COR-L47 (cell line): ENCODE measurements at regions not wholly inside any gene's neighbourhood (a gene's known extent, or its start where the extent isn't known, plus 50 kb on each side); places are given as distances from the start of the nearest gene placed in this dataset.

Experiments used
- DNase-seq: peaks from one replicate; lab custom pipeline; 2025; lab: John Stamatoyannopoulos, UW

DNA sequence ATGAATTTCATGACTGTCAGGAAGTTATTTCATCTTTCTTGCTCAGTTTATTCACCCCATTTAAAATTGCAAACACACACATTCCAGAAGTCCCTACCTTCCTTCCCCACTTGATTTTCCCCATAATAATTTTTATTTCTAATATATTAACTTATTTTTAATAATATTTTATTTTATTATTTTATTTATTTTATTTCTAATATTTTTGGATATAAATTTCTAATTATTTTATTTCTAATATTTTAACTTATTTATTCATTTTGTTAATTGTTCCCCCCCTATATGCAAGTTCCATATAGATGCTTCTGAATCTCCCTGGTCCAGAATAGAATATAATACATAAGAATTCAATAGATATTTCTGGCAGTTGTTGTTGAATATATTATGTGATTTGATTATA is 293.7 kb upstream of the CPEB2 start:
- DNase-seq: no peak

- no peak for DNase-seq
Observed at GRCh38 chr4:14711259-14711658, 291.0 kb upstream of the CPEB2 start.

DNA sequence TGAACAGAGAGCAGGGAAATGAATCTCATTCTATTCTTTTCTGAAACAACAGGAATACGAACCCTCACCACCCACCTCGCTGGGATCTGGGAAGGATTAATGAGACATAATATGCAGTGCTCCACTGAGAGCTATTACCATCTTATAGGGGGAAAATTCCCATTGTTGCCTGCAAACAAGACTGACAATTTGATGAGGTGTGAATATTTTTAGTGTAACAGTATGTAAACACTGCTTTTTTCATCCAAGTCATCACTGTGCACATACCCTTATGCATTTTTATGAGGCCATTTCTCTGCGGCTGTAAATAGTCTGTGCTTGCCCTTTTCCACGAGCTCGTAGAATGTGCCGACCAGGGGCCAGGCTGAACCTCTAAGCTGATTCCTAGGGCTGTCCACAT is 285.6 kb upstream of the CPEB2 start:
- DNase-seq: no peak

DNA sequence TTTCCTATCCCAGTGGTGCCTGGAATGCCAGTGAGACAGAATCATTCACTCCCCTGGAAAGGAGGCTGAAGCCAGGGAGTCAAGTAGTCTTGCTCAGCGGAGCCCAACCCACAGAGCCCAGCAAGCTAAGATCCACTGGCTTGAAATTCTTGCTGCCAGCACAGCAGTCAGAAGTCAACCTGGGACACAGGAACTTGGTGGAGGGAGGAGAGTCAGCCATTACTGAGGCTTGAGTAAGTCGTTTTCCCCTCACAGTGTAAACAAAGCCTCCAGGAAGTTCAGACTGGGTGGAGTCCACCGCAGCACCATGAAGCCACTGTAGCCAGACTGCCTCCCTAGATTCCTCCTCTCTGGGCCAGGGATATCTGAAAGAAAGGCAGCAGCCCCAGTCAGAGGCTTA is 283.2 kb upstream of the CPEB2 start:
- DNase-seq: no peak

- no peak for DNase-seq
Observed at GRCh38 chr4:14726441-14726840, 275.8 kb upstream of the CPEB2 start.

- no peak for DNase-seq
Observed at GRCh38 chr4:14726877-14727361, 275.4 kb upstream of the CPEB2 start.

DNA sequence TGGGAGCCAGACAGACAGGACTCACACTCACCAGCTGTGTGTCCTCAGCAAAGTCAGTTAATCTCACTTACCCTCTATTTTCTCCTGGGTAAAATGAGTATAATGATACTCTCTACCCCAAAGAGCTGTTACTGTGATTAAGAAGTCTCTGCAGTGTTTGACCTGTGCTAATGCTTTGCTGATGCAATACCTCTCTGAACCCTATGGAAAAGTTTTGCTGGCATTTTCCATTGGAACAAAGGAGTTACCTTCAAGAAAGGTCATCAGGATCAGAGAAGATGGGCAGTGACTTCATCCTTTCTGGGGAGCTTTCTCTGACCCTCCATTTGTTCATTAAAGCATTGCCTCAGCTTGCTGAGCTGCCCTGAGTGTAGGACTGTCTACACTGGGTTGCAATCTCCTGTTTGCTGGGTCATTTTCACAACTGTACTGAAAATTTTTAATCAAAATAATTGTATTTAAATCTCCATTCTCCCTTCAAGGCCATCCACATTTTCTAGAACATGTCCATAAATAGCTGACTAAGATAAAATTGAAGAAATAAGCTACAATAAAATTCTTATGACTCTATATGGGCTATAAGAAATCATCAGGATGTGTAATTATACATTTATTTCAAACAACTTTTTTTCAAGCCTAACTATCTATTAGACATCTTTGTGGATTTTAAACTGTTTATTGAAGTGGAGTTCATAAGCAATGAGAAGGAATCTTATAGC is 272.8 kb upstream of the CPEB2 start:
- DNase-seq: no peak

DNA sequence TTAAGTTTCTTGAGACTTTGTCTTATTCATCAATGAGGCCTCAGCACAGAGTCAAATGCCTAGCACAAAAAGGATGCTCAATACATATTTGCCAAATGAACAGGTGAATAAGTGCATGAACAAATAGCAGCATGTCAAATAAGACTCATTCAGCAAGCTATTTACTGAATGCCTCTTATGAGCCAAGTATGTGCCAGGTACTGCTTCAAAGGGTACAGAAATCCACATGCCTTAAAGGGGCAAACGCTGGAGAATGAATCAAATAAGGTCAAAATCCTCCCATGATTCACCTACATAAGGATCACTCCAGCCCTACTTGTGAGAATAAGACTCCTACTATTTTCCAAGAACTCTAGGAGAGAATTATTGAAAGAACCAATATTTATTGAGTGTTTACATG is 260.2 kb upstream of the CPEB2 start:
- no peak for DNase-seq

DNA sequence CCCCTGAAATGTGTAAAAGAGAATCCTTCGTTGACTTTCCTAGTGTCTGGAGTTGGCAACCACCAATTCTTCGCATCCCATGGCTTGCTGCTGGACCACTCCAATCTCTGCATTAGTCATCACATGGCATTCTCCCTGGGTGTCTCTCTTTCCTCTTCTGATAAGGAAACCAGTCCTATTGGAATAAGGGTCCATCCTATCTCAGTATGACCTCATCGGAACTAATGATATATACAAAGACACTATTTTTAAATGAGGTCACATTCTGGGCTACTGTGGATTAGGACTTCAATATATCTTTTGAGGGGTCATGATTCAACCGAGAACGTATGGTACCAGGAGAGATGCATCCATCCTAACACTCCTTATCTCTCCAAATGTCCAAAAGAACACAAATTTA is 259.1 kb upstream of the CPEB2 start:
- no peak for DNase-seq

DNA sequence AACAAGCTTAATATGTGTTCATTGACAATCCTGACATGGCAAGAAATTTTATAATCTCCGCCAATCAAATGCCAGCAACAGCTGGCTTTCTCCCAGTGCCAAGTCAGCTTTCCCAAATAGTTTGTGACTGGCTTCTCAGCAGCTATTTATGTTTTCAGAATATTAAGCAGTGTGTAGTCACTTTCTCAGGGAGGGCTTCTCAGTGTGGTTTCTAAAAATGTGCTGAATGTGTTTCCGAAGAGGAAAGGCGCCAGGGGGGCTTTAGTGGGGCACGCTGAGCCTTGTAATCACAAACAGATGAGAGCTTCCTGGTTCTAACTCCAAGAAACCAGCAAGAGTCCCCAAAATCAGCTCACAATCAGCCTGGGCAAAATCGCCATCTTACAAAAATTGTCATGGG is 258.7 kb upstream of the CPEB2 start:
- no peak for DNase-seq

- no peak for DNase-seq
Observed at GRCh38 chr4:14744346-14744745, 257.9 kb upstream of the CPEB2 start.

- DNase-seq: no peak
Observed at GRCh38 chr4:14749910-14750309, 252.4 kb upstream of the CPEB2 start.

- no peak for DNase-seq
Observed at GRCh38 chr4:14752341-14753046, 249.8 kb upstream of the CPEB2 start.

DNA sequence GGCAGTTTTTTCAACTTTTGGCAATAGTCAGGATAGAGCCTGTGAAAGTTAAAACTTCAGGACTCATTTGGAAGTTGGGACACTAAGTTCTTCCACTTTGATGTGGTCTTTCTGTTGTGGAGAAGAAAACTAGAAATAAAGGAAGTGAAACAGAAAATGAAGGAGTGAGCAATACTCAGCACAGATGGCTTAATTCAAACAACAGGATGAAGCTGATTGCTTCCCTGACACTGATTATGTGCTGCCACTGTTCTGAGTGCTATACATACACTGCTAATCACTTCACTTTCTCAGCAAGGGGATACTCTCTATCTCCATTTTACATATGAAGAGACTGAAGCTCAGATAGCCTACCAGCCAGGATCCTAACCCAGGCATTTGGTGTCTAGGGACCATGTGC is 235.1 kb upstream of the CPEB2 start:
- no peak for DNase-seq

- no peak for DNase-seq
Observed at GRCh38 chr4:14768449-14768848, 233.8 kb upstream of the CPEB2 start.

DNA sequence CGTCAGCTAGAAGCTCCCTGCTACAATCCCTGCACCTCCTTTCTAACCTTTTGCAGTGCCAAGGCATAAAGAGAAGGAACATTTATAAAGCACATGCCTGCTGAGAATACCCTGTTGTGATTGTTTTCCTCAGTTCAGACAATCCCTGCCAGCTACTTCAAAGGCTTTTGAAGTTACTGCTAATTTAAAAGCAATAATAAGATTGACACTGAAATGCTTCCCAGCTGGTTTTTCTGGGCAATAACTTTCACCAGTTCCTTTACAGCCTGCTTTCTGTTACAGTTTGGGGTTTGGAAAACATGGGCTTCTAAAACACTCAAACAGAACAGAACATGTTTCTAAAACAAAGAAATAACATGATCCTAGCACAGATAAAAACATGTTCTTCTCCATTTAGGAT is 232.3 kb upstream of the CPEB2 start:
- no peak for DNase-seq

DNA sequence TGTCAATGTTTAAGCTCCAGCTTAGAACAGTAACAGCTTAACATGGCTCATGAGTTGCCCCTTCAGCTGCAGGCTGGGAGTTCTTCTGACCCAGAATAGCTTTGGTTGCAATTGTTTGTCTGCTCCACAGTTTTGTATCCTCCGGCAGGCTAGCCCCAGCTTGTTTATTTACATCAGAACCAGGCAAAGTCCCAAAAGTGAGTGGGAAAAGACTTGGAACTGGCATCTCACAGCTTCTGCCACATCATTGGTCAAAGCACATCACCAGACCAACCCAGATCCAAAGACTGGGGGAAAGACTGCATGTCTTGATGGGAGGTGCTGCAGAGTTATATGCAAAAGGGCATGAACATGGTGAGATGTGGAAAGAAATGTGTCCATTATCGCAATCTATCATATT is 231.2 kb upstream of the CPEB2 start:
- DNase-seq: no peak

GRCh38 chr4:14771504-14772175 is 230.6 kb upstream of the CPEB2 start:
- DNase-seq: no peak

DNA sequence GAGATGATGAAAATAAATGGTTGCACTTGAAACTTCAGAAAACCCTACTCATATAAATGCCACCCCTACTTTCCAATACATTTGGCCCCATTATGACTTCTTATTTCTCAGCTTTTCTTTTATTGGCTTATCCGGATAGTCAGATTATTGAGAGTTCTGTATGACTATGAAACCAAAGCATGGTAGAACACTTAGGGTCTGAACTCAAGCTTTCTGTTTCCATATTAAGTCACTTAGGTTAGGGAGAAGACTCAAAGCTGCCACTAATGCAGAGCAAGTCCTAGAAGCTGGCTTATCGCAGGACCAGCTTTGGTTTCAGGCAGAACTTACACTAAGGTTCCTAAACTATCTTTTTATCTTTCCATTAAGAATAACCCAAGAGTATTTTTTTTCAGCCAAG is 229.9 kb upstream of the CPEB2 start:
- no peak for DNase-seq

DNA sequence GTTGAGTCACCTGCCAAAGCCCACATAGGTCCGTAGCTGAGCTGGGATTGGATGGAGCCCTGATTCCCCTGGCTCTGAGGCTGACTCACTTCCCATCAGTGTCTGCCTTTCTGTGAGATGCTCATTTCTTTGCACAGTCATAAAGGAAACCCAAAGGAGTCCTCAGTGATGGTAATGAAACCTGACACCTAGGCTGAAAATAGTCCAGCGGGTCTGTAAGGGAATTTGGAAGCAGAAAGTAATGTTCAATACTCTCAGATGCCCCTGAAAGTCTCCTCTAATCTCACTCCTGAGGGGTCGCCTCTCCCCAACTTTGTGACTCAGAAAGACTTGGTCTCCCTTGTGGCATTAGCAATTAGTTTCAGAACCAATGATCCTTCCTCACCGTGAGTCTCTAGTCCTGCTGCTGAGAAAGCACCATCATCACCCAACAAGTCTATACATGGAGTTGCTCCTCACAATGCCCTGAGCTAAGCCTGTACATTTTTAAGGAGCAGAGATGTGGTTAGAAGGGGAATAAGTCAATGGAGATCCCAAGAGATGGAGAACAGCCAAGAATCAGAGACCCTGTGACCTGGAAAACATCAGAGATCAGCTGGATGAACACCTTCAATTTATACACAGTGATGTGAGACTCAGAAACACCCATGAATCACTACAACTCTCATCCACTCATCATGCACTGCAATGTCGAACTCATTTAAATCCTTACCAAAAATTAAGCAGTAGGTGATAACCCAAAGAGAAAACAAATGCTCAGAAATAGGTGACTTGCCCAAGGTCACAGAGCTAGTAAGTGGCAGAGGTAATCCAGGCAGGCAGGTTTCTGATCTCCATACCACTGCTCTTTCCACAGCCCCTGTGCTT is 219.0 kb upstream of the CPEB2 start:
- DNase-seq: no peak

DNA sequence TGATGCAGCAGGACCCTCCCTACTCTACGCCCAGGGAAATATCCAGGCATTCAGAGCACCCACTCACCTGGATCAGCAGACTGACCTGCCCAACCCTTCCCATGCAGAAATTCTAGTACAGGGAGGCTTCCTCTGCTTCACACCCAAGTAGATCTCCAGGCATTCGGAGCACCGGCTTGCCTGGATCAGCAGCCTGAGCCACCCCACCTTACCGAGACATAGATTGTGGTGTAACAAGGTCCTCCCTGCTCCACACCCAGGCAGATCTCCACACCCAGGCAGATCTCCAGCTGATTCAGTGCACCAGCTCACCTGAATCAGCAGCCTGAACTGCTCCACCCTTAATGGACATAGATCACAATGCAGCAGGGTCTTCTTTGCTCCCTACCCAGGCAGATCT is 215.1 kb upstream of the CPEB2 start:
- no peak for DNase-seq

DNA sequence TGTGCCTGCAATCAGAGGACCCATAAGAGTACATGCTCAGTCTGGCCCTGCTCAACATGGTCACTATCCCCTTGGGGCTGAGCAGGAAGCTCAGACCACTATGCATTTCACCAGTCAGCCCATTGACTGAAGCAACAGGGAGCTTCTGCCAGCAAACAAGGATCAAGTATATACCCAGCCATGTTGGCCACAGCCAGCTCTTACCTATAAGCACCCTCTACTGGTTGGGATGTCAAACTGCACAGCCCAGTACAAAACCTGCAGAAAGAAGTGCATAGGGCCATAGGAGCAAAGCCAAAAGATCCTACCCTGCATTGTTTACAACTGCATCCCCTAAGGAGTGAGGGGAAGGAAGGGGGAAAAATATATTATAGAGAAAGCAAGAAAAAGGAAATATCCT is 214.4 kb upstream of the CPEB2 start:
- DNase-seq: no peak
